ENCODE measurements at regions not wholly inside any gene's neighbourhood (a gene's known extent, or its start where the extent isn't known, plus 50 kb on each side); places are given as distances from the start of the nearest gene placed in this dataset.

- TF ChIP-seq FIP1L1 (IDR thresholded peaks at IDR 0.05; ENCODE audit: borderline replicate concordance, insufficient read depth, low read depth, low read length): no peak
- no peak for TF ChIP-seq STAG1 (CRISPR knock-in tag; IDR thresholded peaks at IDR 0.05)
- no peak for TF ChIP-seq RBFOX2 (IDR thresholded peaks at IDR 0.05; ENCODE audit: low read depth, low read length)
- TF ChIP-seq SNAPC5 (CRISPR knock-in tag; IDR thresholded peaks at IDR 0.05; ENCODE audit: borderline replicate concordance): no peak
- TF ChIP-seq JUND (CRISPR knock-in tag; IDR thresholded peaks at IDR 0.05): no peak
- TF ChIP-seq TRIM24 (CRISPR knock-in tag; IDR thresholded peaks at IDR 0.05): no peak
- no peak for TF ChIP-seq KLF11 (CRISPR knock-in tag; IDR thresholded peaks at IDR 0.05)
- no peak for TF ChIP-seq CTCF (CRISPR knock-in tag; IDR thresholded peaks at IDR 0.05)
- TF ChIP-seq ZNF724P (CRISPR knock-in tag; IDR thresholded peaks at IDR 0.05; ENCODE audit: borderline replicate concordance): no peak
- TF ChIP-seq SUZ12 (IDR thresholded peaks at IDR 0.05; ENCODE audit: low read depth, low read length): no peak
- no peak for TF ChIP-seq ZNF768 (CRISPR knock-in tag; IDR thresholded peaks at IDR 0.05)
- TF ChIP-seq SMARCC2 (IDR thresholded peaks at IDR 0.05): no peak
- TF ChIP-seq NCOA2 (CRISPR knock-in tag; IDR thresholded peaks at IDR 0.05): no peak
Observed at GRCh38 chrX:114500622-114501021, 83.3 kb upstream of the HTR2C start.

All from HepG2 (cell line).